ENCODE measurements at regions not wholly inside any gene's neighbourhood (a gene's known extent, or its start where the extent isn't known, plus 50 kb on each side); places are given as distances from the start of the nearest gene placed in this dataset.
"Not testable (repeated sequence)": the region's sequence is repeated elsewhere in the genome, so short reads cannot be mapped to it uniquely, and the experiment has no call there.

DNA sequence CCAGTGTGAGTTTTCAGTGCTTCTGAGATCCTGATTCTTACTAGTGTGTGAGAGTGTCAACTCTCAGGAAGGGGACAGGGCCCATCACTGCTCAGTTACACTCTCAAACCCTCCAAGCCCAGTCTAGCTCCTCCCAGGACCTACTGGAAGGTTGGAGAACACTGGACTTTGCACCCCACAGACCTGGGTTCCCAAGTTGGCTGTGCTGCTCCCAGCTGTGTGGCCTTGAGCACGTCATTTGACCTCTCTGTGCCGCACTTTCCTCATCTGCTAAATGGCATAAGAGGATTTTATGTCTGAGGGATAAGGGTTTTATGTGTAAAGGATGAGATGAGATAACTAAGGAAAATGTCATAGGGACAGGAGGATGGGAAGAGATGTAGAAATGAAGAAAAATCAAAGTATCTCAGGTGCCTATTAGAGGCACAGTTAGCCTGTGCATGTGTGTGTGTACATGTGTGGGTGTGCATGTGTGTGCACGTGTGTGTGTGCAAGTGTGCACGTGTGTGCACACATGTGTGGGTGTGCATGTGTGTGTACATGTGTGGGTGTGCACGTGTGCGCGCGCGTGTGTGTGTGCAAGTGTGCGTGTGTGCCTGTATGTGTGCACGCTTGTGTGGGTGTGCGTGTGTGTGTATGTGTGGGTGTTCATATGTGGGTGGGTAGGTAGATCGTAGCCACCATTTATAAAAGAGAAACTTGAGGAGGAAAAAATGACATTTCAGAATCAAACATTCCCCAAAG is 108.0 kb upstream of the GRK3 start:
- not testable (repeated sequence) for TF ChIP-seq POLR2A (IDR thresholded peaks at IDR 0.05)
- TF ChIP-seq, protein P1, sequence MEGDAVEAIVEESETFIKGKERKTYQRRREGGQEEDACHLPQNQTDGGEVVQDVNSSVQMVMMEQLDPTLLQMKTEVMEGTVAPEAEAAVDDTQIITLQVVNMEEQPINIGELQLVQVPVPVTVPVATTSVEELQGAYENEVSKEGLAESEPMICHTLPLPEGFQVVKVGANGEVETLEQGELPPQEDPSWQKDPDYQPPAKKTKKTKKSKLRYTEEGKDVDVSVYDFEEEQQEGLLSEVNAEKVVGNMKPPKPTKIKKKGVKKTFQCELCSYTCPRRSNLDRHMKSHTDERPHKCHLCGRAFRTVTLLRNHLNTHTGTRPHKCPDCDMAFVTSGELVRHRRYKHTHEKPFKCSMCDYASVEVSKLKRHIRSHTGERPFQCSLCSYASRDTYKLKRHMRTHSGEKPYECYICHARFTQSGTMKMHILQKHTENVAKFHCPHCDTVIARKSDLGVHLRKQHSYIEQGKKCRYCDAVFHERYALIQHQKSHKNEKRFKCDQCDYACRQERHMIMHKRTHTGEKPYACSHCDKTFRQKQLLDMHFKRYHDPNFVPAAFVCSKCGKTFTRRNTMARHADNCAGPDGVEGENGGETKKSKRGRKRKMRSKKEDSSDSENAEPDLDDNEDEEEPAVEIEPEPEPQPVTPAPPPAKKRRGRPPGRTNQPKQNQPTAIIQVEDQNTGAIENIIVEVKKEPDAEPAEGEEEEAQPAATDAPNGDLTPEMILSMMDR (IDR thresholded peaks at IDR 0.05) = not testable (repeated sequence)
